ENCODE measurements at regions not wholly inside any gene's neighbourhood (a gene's known extent, or its start where the extent isn't known, plus 50 kb on each side); places are given as distances from the start of the nearest gene placed in this dataset.
A peak's percentile ranks its signal among the peaks of the same experiment; 100 is the strongest.

DNA sequence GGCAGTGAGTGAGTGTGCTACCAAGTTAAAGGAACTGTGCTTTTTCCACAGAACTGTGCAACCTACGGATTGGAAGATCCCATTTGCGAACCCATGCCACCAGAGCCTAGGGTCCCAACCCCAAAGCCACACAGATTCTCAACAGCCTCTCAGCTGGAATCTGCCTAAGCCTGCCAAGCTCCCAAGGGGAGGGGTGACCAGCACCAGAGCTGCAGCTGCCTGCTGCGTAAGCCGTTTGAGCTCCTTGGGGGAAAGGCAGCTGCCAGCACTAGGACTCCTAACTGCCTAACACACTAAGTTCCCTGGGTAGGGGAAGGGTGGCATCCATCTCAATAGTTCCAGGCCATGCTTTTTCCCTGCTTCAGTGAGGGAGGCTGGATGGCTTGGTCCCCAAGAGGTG lies 738.1 kb upstream of the PRKX start:
- no peak for DNase-seq

- DNase-seq, result no peak
Observed at GRCh38 chrX:4450177-4450576, 736.7 kb upstream of the PRKX start.

- no peak for DNase-seq
Observed at GRCh38 chrX:4435905-4436304, 722.5 kb upstream of the PRKX start.

GRCh38 chrX:4397471-4397870 lies 684.0 kb upstream of the PRKX start:
- DNase-seq, result no peak

- no peak for DNase-seq
Observed at GRCh38 chrX:4382273-4382672, 668.8 kb upstream of the PRKX start.

GRCh38 chrX:4380710-4381109 lies 667.3 kb upstream of the PRKX start:
- no peak for DNase-seq

- no peak for DNase-seq
Observed at GRCh38 chrX:4379071-4379470, 665.6 kb upstream of the PRKX start.

GRCh38 chrX:4373791-4374190 lies 660.3 kb upstream of the PRKX start:
- DNase-seq, result no peak

GRCh38 chrX:4358577-4358976 lies 645.1 kb upstream of the PRKX start:
- no peak for DNase-seq

DNA sequence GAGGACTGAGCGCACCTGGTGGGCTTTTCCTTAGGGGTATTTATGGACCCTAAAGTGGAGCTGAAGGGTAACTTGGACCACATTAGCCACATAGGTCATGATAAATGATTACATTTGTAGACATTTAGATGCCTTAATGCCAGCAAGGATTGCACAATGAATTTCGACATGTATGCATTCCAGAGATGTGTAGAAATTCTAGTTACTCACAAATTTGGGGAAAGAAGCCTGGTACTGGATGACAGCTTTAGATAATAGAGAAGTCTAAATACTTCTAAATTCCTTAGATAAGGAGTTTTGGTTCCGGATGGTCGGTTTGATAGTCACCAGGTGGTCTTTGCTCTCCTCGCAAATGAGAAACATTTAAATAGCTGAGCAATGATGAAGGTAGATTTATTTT lies 609.5 kb upstream of the PRKX start:
- DNase-seq, result no peak

DNA sequence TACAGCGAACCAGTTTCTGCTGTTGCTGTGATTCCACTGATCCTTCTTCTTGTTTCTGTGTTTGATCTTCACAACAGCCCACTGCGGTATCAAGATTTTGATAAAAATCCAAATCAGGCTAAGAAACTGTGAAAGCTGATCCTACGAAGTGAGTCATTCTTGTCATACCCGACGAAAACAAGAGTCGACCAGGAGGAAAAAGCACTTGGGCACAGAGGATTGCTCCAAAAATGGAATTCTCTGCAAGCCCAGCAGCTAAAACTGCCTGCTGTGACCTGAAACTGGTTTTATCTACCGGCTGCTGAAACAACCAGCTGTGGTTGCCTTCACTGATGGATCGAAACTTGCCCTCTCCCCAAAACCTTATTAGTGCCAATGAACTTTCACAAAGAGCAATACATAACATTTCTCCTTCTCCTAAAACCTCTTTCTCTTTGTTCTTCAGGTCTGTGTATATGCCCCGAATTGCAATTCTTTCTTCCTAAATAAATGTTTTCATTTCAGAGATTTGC lies 607.0 kb upstream of the PRKX start:
- DNase-seq, result no peak

DNA sequence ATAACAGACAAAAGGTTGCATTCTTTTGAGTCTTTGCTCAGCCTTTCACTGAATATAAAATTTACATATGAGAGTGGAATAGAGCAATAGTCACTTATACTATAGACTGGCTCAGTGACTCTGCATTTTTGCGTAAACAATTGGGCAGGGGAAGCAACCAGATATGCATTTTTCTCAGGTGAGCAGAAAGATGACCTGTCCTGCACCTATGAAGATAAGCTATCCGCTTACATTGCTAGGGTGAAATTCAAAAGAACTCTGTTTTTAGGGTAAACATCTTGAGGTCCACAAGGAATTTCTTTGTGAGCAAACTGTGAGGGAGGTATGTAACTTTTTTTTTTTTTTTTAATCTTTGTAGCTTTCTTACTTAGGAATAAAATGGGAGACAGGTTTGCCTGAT lies 602.4 kb upstream of the PRKX start:
- DNase-seq, result no peak

DNA sequence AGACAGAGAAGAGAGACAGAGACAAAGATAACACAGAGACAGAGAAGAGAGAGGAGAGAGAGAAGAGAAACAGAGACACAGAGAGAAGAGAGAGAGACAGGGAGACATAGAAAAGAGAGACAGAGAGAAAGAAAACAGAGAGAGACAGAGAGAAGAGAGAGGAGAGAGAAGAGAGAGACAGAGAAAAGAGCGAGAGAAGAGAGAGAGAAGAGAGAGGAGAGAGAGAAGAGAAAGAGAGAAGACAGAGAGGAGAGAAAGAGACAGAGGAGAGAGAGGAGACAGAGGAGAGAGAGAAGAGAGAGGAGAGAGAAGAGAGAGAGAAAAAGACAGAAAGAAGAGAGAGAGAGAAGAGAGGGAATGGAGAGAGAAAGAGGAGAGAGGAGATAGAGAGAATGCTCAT lies 601.1 kb upstream of the PRKX start:
- DNase-seq, result no peak

- no peak for DNase-seq
Observed at GRCh38 chrX:4277122-4277521, 563.7 kb upstream of the PRKX start.

- DNase-seq, result no peak
Observed at GRCh38 chrX:4268676-4269075, 555.2 kb upstream of the PRKX start.

DNA sequence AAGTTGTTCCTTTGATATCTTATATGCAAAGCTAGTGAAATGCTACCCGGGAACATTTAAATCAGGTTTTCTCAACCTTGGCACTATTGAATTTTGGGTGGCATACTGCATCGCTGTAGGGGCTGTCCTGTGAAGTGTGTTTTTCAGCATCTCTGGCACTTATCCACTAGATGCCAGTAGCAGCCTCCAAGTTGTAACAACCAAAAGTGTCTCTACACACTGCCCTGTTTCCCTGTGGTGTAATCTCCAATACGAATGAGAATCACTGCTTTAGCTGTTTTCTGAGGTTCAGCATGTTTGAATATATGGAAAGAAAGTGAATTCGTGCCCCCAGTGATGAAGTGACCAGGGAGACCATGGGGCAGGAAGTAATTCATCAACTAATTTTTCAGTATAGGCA lies 551.6 kb upstream of the PRKX start:
- DNase-seq, result no peak

- peak in 1 of 2 experiments; percentile 5 for DNase-seq
Observed at GRCh38 chrX:4263030-4263803, 549.8 kb upstream of the PRKX start.

DNA sequence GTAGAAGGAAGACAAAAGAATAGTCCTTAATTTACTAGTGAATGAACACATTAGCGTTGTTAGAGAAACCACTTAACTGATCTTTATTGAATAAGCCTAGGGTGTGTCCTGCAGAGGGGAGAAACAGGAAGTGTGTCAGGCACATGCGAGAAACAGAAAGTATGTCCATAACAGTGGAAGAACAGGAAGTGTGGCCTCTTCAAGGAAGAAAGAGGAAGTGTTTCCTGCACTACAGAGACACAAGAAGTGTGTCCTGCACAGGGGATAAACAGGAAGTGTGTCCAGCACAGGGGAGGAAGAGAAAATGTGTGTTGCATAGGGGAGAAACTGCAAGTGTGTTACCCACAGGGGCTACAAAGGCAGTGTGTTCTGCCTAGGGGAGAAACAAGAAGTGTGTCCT lies 539.6 kb upstream of the PRKX start:
- no peak for DNase-seq

- no peak for DNase-seq
Observed at GRCh38 chrX:4249401-4249800, 536.0 kb upstream of the PRKX start.

- no peak for DNase-seq
Observed at GRCh38 chrX:4243759-4244158, 530.3 kb upstream of the PRKX start.

GRCh38 chrX:4240541-4241194 lies 527.2 kb upstream of the PRKX start:
- no peak for DNase-seq

DNA sequence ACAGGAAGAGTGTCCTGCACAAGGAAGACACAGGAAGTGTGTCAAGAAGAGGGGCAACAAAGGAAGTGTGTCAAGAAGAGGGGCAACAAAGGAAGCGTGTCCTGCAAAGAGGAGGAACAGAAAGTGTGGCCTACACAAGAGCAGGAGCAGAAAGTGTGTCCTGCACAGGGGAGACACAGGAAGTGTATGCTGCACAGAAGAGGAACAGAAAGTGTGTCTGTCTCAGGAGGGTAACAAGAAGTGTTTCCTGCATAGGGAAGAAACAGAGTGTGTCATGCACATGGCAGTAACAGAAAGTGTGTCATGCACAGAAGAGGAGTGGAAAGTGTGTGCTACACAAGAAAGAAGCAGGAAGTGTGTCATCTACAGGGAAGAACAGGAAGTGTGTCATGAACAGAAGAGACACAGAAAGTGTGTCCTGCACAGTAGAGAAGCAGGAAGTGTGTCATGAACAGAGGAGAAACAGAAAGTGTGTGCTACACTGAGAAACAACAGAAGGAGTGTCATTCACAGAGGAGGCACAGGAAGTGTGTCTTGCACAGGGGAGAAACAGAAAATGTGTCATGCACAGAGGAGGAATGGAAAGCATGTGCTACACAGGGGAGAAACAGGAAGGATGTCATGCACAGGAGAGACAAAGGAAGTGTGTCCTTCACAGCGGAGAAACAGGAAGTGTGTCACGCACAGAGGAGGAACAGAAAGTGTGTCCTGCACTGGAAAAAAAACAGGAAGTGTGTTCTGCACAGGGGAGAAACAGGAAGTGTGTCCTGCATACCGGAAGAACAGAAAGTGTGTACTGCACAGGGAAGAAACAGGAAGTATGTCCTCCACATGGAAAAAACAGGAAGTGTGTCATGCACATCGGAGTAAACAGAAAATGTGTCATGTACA lies 526.4 kb upstream of the PRKX start:
- no peak for DNase-seq

GRCh38 chrX:4238916-4239315 lies 525.5 kb upstream of the PRKX start:
- DNase-seq, result no peak

DNA sequence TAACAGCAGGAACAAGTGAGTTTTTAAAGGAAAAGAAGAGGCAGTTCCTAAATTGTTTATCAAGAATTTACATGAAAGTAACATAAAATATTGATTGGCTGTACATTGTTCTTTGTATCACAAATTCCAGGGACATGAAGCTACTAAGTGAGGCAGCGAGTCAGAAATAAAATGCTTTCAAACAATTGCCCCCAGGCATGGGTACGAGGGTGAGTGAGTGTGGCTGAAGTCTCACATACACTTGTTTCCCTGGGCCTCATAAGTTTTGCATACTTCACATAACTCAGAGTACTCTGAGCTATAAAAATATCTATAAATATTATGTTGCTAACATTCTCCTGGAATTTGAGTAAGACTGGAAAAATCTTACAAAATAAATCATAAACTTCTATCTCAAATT lies 511.6 kb upstream of the PRKX start:
- no peak for DNase-seq
